ENCODE measurements at regions not wholly inside any gene's neighbourhood (a gene's known extent, or its start where the extent isn't known, plus 50 kb on each side); places are given as distances from the start of the nearest gene placed in this dataset.
"Not testable (repeated sequence)": the region's sequence is repeated elsewhere in the genome, so short reads cannot be mapped to it uniquely, and the experiment has no call there.

GRCh38 chr6:6877792-6878191, 230.0 kb upstream of the RREB1 start:
- H3K4me1 ChIP-seq (ENCODE audit: control insufficient read depth, extremely low read depth, insufficient read depth, low read length); dilution Hi-C loops (cut with MboI; ENCODE audit: extremely low pct_ligation_motif_present, low sequenced_read_pairs); H3K79me2 ChIP-seq (ENCODE audit: control insufficient read depth, insufficient read depth, low read length); H3K9ac ChIP-seq (replicated peaks; ENCODE audit: extremely low read depth, insufficient read depth, low read length); H3K27ac ChIP-seq (ENCODE audit: insufficient read depth, low read depth, low read length); intact Hi-C loops (cut with micrococcal nuclease); POLR2A ChIA-PET; DNase-seq (ENCODE audit: low read depth, low spot score); H4K20me1 ChIP-seq (replicated peaks; ENCODE audit: control insufficient read depth, extremely low read depth, insufficient read depth, low read length); H3K9me3 ChIP-seq (replicated peaks; ENCODE audit: control insufficient read depth, insufficient read depth, low read length); FAIRE-seq; H3K4me3 ChIP-seq (replicated peaks in 1 of 3; ENCODE audit: insufficient read depth in 1 of 3, low read depth in 1 of 3, low read length in 3 of 3); H3K9me1 ChIP-seq (replicated peaks; ENCODE audit: control insufficient read depth, extremely low read depth, insufficient read depth, low read length); CTCF ChIA-PET; H3K27me3 ChIP-seq (ENCODE audit: control insufficient read depth in 2 of 2, insufficient read depth in 2 of 2, low read length in 2 of 2); H3K36me3 ChIP-seq (ENCODE audit: control insufficient read depth in 2 of 2, extremely low read depth in 1 of 2, insufficient read depth in 2 of 2, low read length in 2 of 2); BruUV-seq (replicated peaks); H2AFZ ChIP-seq (ENCODE audit: low read depth, low read length); H3K4me2 ChIP-seq (ENCODE audit: insufficient read depth, low read length): not testable (repeated sequence)

GRCh38 chr6:6878887-6879585, 228.7 kb upstream of the RREB1 start:
- dilution Hi-C loops (cut with MboI; ENCODE audit: extremely low pct_ligation_motif_present, low sequenced_read_pairs) (no loop called here), intact Hi-C loops (cut with micrococcal nuclease) (no loop called here)
- no peaks in the 10 kb centered on the region for H3K79me2 ChIP-seq (ENCODE audit: control insufficient read depth, insufficient read depth, low read length)
- no TSS peak for BruUV-seq (replicated peaks)
- H3K4me3 ChIP-seq (replicated peaks in 1 of 3; ENCODE audit: insufficient read depth in 1 of 3, low read depth in 1 of 3, low read length in 3 of 3): no peak overlapping the region
- no peak for TF ChIP-seq MAX (IDR thresholded peaks at IDR 0.05; ENCODE audit: insufficient read depth, insufficient read length)
- H3K9ac ChIP-seq (replicated peaks; ENCODE audit: extremely low read depth, insufficient read depth, low read length): no peak overlapping the region
- no peaks in the 10 kb centered on the region for H3K36me3 ChIP-seq (ENCODE audit: control insufficient read depth in 2 of 2, extremely low read depth in 1 of 2, insufficient read depth in 2 of 2, low read length in 2 of 2)
- H3K9me1 ChIP-seq (replicated peaks; ENCODE audit: control insufficient read depth, extremely low read depth, insufficient read depth, low read length): no peaks in the 10 kb centered on the region
- H3K27me3 ChIP-seq (ENCODE audit: control insufficient read depth in 2 of 2, insufficient read depth in 2 of 2, low read length in 2 of 2): no peaks in the 10 kb centered on the region
- FAIRE-seq (no peak), DNase-seq (ENCODE audit: low read depth, low spot score) (no peak)
- H3K9me3 ChIP-seq (replicated peaks; ENCODE audit: control insufficient read depth, insufficient read depth, low read length): no peaks in the 10 kb centered on the region
- ChIA-PET CTCF (no interaction called here), POLR2A (no interaction called here)
- H4K20me1 ChIP-seq (replicated peaks; ENCODE audit: control insufficient read depth, extremely low read depth, insufficient read depth, low read length): no peaks in the 10 kb centered on the region
- no peak overlapping the region for H2AFZ ChIP-seq (ENCODE audit: low read depth, low read length)
- H3K27ac ChIP-seq (ENCODE audit: insufficient read depth, low read depth, low read length): no peak overlapping the region
- H3K4me1 ChIP-seq (ENCODE audit: control insufficient read depth, extremely low read depth, insufficient read depth, low read length): no peaks in the 10 kb centered on the region
- H3K4me2 ChIP-seq (ENCODE audit: insufficient read depth, low read length): no peak overlapping the region

GRCh38 chr6:6879586-6879974, 228.2 kb upstream of the RREB1 start:
- H3K9me3 ChIP-seq (replicated peaks; ENCODE audit: control insufficient read depth, insufficient read depth, low read length); POLR2A ChIA-PET; dilution Hi-C loops (cut with MboI; ENCODE audit: extremely low pct_ligation_motif_present, low sequenced_read_pairs); H3K4me3 ChIP-seq (replicated peaks in 1 of 3; ENCODE audit: insufficient read depth in 1 of 3, low read depth in 1 of 3, low read length in 3 of 3); BruUV-seq (replicated peaks); H3K79me2 ChIP-seq (ENCODE audit: control insufficient read depth, insufficient read depth, low read length); H2AFZ ChIP-seq (ENCODE audit: low read depth, low read length); H3K27me3 ChIP-seq (ENCODE audit: control insufficient read depth in 2 of 2, insufficient read depth in 2 of 2, low read length in 2 of 2); FAIRE-seq; H3K9me1 ChIP-seq (replicated peaks; ENCODE audit: control insufficient read depth, extremely low read depth, insufficient read depth, low read length); H3K9ac ChIP-seq (replicated peaks; ENCODE audit: extremely low read depth, insufficient read depth, low read length); H3K4me2 ChIP-seq (ENCODE audit: insufficient read depth, low read length); H4K20me1 ChIP-seq (replicated peaks; ENCODE audit: control insufficient read depth, extremely low read depth, insufficient read depth, low read length); DNase-seq (ENCODE audit: low read depth, low spot score); intact Hi-C loops (cut with micrococcal nuclease); H3K36me3 ChIP-seq (ENCODE audit: control insufficient read depth in 2 of 2, extremely low read depth in 1 of 2, insufficient read depth in 2 of 2, low read length in 2 of 2); H3K27ac ChIP-seq (ENCODE audit: insufficient read depth, low read depth, low read length); H3K4me1 ChIP-seq (ENCODE audit: control insufficient read depth, extremely low read depth, insufficient read depth, low read length): not testable (repeated sequence)
- CTCF ChIA-PET: interaction anchor here (0.9 kb wide), 1 partner anchor 396 kb away, joined by 3 read pairs; no protein-coding TSS in a partner anchor
